Fibroblast of skin of back (primary cell): ENCODE measurements at regions not wholly inside any gene's neighbourhood (a gene's known extent, or its start where the extent isn't known, plus 50 kb on each side); places are given as distances from the start of the nearest gene placed in this dataset.

Source experiments
- DNase-seq: peaks from one replicate; pipeline ENCODE4 v3.0.0-alpha.2; 2013

DNA sequence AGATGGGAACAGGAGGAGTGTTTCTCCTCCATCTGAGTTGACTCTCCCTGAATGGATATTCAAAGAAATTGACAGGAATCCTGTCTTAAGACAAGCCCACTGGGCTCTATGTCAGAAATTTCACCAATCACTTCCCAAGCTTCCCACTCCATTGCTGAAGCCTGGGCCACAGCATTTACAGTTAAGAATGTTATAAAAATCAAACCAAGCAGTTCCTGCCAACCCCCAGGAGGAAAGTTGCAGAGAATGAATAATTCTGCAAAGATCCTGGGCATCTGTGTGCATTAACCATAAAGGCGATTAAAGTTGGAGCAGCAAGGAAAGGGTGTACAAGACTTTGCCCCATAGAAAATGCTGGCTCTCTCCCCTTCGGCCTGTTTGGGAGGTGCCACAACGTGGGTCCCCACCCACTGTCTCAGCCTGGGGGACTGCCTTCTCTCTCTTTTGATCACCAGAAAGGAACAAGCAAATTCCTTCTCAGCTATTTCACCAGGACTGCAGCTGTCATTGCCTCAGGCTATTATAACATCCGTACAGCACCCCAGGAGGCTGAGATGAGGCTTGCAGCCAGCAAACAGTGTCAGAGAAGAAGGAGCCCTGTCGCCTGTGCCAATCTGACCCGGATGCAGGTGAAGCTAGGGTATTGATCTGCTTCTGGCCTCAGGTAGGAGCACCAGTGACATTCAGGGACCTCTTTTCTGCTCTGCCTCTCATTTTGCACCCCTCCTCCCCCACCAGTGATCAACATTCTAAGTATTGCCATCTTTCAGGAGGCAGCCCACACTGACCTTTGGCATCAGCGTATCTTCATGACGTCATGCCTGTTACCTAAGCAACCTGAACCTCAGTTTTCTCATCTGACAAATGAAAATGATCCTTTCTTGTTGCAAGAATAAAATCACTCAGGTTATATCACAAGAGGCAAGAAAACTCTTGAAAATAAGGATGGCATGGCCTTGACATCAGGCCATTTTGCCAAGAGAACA lies 219.0 kb downstream of the SH3BP4 start:
- DNase-seq = peak; percentile 93

GRCh38 chr2:235171550-235172031 lies 219.8 kb downstream of the SH3BP4 start:
- DNase-seq = peak; percentile 88

DNA sequence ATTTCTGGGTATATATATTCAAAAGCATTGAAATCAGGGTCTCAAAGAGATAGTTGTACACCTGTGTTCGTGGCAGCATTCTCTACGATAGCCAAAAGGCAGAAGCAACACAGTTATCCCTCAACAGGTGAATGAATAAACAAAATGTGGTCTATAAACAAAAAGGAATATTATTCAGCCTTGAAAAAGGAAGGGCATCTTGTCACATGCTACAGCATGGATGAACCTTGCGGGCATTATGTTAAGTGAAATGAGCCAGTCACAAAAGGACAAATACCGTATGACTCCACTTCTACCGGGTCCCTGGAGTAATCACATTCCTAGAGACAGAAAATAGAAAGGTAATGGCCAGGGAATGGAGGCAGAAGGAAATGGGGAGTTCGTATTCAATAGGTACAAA lies 228.8 kb downstream of the SH3BP4 start:
- no peak for DNase-seq

GRCh38 chr2:235183786-235184185 lies 232.0 kb downstream of the SH3BP4 start:
- peak; percentile 54 for DNase-seq

- no peak for DNase-seq
Measured at GRCh38 chr2:235187806-235188205, 236.0 kb downstream of the SH3BP4 start.

DNA sequence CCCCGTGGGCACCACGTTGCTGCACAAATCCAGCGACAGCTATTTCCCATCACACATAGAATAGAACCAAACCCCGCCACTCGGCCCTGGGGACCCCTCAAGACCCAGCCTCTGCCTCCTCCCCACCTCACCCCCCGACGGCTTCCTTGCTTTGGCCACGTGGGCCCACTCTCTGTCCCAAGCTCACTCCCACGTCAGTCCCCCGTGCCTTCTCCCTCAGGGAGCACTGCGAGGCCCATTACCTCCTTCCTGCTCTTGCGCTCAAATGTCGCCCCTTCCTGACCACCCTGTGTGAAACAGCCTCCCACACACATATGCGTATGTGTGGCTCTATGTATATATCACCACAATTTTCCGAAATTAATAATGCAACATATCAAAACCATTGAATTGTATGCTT lies 239.7 kb downstream of the SH3BP4 start:
- DNase-seq = no peak

GRCh38 chr2:235191978-235192377 lies 240.2 kb downstream of the SH3BP4 start:
- DNase-seq = peak; percentile 24

GRCh38 chr2:235194351-235194750 lies 242.5 kb downstream of the SH3BP4 start:
- DNase-seq = no peak

DNA sequence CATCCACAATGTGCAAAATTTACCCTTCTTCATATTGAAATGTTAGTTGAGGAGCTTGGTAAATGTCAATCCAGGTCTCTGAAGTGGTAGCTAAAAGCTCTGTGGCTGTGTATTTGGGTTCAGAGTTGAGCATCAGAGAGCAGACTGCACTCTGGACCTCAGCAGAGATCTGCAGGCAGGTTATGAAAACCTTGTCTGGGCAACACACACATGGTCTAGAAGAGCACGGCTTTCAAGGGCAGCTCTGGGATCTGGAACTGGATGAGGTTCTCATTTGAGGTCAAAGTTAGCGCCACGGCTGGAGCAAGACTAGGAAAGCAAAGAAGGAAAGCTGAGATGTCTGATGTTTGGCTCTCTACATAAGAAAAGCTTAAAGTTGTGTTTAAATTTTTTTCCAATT lies 243.0 kb downstream of the SH3BP4 start:
- DNase-seq = no peak

- no peak for DNase-seq
Measured at GRCh38 chr2:235195921-235196320, 244.1 kb downstream of the SH3BP4 start.

- no peak for DNase-seq
Measured at GRCh38 chr2:235199128-235199527, 247.3 kb downstream of the SH3BP4 start.

- DNase-seq = no peak
Measured at GRCh38 chr2:235200216-235200615, 248.4 kb downstream of the SH3BP4 start.

- no peak for DNase-seq
Measured at GRCh38 chr2:235201756-235202155, 249.9 kb downstream of the SH3BP4 start.

- DNase-seq = no peak
Measured at GRCh38 chr2:235204948-235205347, 253.1 kb downstream of the SH3BP4 start.

GRCh38 chr2:235206399-235206798 lies 254.6 kb downstream of the SH3BP4 start:
- peak; percentile 25 for DNase-seq

DNA sequence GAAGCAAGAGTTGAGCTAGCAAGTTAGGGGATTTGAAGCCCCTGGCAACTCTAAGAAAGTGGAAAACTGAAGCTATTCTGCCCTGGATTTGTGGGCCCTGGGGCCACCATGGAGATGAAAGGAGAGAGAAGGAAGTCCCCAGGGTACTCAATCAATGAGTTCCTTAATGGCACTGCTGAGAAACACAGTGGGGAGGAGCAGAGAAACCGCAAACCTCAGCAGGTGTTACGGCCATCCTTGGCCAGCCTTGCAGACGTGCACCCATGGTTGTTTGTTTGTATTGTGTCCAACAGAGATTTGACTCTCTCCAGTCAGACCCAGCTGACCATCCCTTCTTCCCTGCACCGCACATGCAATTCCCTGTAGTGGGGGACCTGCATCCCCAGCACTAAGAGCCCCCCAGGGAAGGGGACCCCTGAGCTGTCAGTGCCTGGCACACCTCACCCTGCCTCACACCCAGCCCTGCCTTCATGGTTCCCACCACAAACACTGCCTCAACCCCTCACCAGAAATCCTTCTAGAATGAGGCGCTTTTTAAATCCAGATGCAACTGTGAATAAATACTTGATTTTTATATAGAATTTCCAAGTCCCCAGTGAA lies 255.3 kb downstream of the SH3BP4 start:
- DNase-seq = no peak

DNA sequence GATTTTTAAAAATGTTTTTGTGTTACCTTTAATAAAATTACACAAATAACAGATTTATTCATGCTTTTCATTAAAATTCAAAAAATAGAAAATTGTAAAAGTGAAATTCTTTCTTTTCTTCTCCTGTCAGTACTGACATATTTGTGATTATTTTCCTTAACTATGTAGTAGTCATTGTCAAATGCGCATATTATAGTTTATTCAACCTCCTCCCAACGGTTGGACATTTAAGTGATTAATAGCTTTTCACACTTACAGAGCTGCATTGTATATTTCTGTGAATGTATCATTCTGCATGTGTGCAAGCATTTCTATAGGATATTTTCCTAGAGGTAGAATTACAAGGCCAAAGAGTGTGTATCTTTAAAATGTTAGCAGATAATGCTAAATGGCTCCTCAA lies 259.2 kb downstream of the SH3BP4 start:
- no peak for DNase-seq

DNA sequence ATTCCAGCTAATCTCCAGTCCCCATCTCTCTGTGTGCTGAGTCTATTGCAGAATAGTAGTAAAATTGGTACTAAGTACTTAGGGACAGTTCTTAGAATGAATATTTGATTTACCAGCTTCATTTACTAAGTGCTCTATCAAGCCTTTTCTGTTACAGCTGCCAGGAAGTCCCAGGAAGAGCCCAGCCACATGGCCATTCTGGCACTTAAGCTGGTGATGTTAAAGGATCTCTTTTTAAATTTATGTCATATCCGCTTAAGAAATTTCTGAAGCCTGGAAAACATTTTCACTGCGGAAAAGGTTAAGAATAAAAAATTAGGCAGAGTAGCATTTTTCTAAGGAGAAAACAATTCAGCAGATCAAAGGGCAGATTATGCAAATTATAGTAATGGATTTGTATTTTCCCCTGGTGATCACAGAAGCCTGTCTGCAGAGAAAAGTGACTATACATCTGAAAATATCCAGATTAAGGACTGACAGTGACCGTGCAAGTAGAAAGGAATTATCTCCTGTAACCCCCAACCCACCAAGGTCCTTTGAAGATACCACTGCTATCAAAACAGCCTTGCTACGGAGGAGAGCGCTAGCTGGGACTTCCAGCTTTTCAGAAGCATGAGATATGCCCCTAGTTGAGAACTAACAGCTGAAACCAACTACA lies 260.8 kb downstream of the SH3BP4 start:
- DNase-seq = no peak

DNA sequence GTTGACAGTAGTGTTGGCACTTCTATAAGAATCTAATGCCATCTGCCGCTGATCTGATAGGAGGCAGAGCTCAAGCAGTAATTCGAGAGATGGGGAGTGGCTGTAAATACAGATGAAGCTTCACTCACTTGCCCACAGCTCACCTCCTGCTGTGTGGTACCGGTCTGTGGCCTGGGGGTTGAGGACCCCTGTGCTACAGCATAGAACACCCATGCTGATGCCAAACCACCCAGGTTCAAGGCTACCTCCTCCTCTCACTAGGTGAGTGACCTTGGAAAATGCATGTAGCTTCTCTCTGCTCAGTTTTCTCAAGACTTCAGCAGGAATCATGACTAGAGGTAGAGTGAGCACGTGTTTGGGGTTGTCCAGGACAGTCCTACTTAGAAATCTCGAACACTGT lies 263.4 kb downstream of the SH3BP4 start:
- DNase-seq = no peak

- DNase-seq = peak; percentile 70
Measured at GRCh38 chr2:235216901-235217300, 265.1 kb downstream of the SH3BP4 start.

GRCh38 chr2:235217846-235218245 lies 266.0 kb downstream of the SH3BP4 start:
- DNase-seq = no peak

DNA sequence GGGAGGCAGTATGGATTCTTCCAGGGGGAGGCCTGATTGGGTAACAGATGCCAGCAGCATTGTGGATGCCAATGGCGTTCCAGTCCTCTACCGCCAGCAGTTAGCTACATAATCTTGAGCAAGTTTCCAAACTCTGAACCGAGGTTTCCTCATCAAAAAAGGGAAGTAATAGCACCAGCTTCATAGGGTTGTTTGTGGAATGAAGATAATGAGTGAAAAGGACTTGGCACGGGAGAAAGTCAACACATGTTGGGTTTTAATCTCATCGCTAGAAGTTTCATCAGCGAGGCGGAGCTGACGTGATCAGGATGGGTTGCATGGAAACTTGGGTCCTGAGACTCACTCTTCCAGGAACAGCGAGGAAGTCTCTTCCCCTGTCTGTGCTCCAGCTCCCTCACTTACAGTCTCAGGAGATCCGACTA lies 266.7 kb downstream of the SH3BP4 start:
- DNase-seq = no peak

GRCh38 chr2:235219048-235219447 lies 267.2 kb downstream of the SH3BP4 start:
- no peak for DNase-seq
